ENCODE measurements at regions not wholly inside any gene's neighbourhood (a gene's known extent, or its start where the extent isn't known, plus 50 kb on each side); places are given as distances from the start of the nearest gene placed in this dataset.

- DNase-seq (ENCODE audit: low read depth), result no peak
These were observed 131.0 kb downstream of the PDGFRA start for GRCh38 chr4:54359919-54360650.

GRCh38 chr4:54363037-54363436, 133.9 kb downstream of the PDGFRA start:
- no peak for DNase-seq (ENCODE audit: low read depth)

GRCh38 chr4:54365691-54366090, 136.6 kb downstream of the PDGFRA start:
- DNase-seq (ENCODE audit: low read depth), result no peak

DNA sequence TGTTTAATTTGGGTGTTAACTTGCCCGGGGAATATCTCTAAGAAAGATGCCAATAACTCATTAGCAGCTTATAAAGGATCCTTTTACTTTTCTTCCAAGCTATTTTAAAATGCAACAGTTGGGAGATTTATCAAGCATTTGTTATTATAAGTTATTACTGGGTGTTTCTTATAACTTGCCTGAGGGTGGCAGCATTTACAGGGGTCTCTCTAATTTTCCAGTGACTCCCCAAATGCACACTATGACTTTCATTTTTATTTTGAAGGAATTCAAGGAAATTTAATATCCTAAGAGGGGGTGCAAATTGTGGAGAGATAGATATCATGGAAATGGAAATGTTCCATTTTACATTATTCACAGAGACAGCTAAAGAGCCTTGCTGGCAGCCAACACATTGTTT, 138.0 kb downstream of the PDGFRA start:
- DNase-seq (ENCODE audit: low read depth), result no peak

DNA sequence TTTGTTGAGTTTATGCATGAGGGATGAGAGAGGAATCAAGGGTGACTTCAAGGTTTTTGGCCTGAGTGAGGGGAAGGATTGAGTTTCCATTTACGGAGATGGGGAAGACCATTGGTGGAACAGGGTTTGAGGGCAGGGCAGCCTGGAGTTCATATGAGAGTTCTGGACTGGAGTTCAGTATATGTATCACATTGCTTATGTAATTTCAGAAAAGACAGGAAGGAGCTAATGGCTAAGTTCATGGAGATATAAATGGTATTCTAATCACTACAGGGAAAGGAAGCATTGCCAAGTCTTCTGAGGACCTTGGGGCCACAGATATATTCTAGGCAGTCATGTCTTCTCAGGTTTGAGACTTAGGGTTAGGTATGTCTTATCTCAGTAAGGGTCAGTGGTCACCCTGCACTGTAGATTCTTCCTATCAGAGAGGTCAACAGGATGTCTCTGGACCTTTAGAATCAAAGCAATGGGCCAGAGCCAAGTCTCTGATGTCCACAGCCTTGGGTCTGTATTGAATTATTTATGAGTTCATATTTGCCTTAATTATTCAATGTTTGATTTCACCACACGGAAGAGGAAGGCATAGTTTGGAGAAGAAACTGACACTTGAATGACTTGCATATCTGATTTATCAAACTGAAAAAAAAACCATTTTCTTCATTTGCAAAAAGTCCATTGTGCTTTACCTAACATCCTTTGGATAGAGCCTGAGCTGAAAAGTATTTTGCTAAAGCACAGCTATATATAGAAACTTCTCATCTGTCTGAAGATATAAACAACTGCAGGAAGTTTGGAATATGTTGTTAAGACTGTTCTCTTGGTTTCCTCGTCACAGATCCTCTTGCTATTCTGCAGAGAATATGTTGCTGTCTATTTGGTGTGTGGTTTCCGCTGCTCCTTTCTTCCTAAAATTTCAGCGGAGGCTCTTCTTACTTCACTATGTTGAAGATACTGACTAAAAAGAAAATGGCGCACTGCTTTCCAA, 139.5 kb downstream of the PDGFRA start:
- no peak for DNase-seq (ENCODE audit: low read depth)

DNA sequence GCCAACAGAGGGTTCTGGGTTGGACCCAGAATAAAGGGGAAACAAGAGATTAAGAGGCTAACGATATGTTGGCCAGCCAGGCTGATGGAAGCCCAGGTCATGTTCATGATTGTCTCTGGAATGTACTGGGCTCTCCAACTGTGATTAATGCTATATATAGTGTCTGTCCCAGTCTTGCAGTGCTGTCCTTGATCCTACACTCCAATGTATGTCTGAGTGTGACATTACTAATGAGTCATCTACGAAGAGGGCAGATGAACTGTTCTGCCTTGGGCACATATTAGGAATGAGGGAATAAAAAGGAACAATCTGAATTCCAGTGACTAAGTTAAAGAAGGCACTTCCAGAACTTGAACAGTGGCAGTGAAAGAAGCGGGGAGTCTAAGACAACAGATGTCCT, 142.1 kb downstream of the PDGFRA start:
- DNase-seq (ENCODE audit: low read depth), result no peak

DNA sequence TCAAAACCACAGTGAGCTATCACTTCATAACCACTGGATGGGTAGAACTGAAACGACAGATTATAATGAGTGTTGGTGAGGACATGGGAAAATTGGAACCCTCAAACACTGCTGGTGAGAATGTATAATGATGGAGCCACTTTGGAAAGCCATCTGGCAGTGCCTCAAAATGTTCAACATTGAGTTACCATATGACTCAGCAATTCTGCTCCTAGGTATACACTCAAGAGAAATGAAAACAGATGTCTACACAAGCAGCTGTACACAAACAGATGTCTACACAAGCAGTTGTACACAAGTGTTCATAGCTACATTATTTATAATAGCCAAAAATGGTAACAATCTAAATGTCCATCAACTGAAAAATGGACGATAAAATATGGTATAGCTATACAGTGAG, 143.9 kb downstream of the PDGFRA start:
- DNase-seq (ENCODE audit: low read depth), result no peak

DNA sequence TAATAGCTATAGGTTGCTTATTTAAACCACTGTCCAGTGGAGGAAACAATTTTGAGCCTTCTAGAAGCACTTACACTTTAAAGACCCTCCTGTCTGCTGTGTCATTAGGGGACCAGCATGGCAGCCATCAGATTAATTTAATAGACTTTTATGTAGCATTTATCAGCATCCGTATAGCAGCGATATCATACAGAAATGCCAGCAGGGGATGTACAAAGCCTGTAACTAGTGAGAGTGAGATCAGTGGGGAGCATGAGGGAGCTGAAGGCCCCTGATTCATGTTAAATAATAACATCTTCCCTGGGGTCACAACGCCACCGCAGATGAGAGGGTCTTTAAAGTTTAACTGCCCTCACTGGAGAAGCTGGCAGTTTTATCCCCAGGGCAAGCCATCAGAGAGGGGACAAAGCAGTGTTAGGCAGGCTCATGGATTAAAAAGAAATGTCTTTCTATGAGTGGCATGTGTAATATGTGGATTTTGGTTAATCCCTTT, 144.7 kb downstream of the PDGFRA start:
- no peak for DNase-seq (ENCODE audit: low read depth)

- DNase-seq (ENCODE audit: low read depth), result peak; percentile 27
These were observed 149.4 kb downstream of the PDGFRA start for GRCh38 chr4:54378461-54378860.

- no peak for DNase-seq (ENCODE audit: low read depth)
These were observed 155.1 kb downstream of the PDGFRA start for GRCh38 chr4:54384152-54384551.

GRCh38 chr4:54384563-54384962, 155.5 kb downstream of the PDGFRA start:
- DNase-seq (ENCODE audit: low read depth), result peak; percentile 26

GRCh38 chr4:54386042-54386669, 157.1 kb downstream of the PDGFRA start:
- no peak for DNase-seq (ENCODE audit: low read depth)

DNA sequence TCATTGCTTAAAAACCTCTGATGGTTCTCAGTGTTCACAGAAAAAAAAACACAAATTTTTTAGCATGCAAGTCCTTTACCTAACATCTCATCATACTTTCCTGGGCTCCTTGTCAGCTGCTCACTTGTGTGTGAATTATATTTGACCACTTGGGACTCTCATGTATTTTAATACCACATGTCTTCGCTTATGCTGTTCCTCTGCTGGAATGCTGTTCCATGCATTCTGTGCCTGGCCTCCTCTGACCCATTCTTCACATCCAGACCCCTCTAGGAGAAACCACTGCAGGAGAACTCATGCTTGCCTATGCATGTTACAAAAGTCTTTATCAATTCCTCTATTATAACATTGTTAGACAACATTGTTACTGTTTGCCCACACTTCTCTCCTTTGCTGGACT, 157.6 kb downstream of the PDGFRA start:
- no peak for DNase-seq (ENCODE audit: low read depth)

DNA sequence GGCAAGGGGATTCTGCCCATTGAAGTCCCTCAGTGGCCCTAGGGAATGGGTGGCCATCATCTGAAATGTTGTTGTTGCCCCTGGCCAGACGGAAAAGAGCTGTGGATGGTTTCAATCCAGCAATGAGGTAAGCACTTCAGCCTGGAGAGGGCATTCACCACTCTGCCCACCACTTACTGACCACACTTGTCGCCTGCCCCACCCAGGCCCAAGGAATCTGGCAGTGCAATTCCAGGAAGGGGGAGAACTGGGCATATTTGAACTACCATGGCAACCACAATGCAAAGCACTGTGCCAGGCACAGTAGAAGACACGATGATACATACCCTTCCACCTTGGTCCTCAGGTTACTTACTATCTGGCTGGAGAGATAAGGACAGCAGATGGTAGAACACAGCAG, 161.6 kb downstream of the PDGFRA start:
- DNase-seq (ENCODE audit: low read depth), result no peak

GRCh38 chr4:54391104-54391503, 162.0 kb downstream of the PDGFRA start:
- no peak for DNase-seq (ENCODE audit: low read depth)

- no peak for DNase-seq (ENCODE audit: low read depth)
These were observed 163.4 kb downstream of the PDGFRA start for GRCh38 chr4:54392479-54392878.

DNA sequence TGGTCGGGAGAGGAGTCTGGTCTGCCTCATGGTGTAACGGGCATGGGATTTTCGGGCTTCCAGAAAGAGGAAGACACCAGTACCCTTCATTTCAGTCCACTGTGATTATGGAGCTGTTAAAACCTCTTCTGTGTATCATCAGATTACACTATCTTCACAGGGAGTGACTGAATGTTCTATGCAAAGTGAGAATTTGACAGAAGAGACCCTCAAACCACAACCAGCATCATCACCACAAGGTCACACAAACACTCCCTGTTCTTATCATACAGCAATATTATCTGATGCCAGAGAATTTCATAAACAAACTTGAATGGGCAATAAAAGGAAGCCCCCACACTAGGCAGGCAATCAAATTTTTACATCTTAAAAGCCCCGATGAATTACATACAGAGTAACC, 164.2 kb downstream of the PDGFRA start:
- DNase-seq (ENCODE audit: low read depth), result no peak

- no peak for DNase-seq (ENCODE audit: low read depth)
These were observed 166.0 kb downstream of the PDGFRA start for GRCh38 chr4:54395013-54395527.

DNA sequence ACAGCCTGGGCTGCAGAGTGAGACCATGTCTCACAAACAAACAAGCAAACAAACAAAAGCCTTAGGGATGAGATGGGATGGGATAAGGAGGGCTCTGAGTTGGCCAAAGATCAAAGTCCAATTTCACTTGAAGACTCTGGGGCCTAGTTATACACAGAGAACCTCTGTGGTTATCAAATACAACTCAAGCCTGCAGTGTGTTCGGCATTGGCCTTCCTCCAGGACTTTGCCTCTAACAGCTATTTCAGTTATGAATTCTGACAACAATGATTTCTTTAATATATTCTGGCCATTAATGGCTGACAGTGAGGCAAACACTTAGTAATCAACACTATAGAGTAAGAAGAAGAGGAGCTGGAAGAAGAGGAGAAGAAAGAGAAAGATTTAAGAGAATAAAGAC, 171.1 kb downstream of the PDGFRA start:
- no peak for DNase-seq (ENCODE audit: low read depth)

GRCh38 chr4:54400802-54401201, 171.7 kb downstream of the PDGFRA start:
- DNase-seq (ENCODE audit: low read depth), result peak; percentile 80

- DNase-seq (ENCODE audit: low read depth), result no peak
These were observed 173.9 kb downstream of the PDGFRA start for GRCh38 chr4:54402880-54403480.
